Gastrocnemius medialis (tissue), 4 donors: ENCODE measurements at regions not wholly inside any gene's neighbourhood (a gene's known extent, or its start where the extent isn't known, plus 50 kb on each side); places are given as distances from the start of the nearest gene placed in this dataset.

Source experiments
- CTCF ChIP-seq, 5 experiments: fragments of 450-650 bp in 3 of 5; fragments of 200-600 bp in 2 of 5; sonication (generic) in 2 of 5; IDR thresholded peaks in 4 of 5; conservative IDR thresholded peaks in 1 of 5; 1 replicate in 4 of 5; 2 replicates in 1 of 5; pipeline ENCODE4 v1.5.1; 2016 to 2019; ENCODE audit warnings: antibody characterized with exemption in 5 of 5, mild to moderate bottlenecking in 3 of 5, moderate library complexity in 3 of 5
- POLR2A ChIP-seq, 2 donors: fragments of 450-650 bp; IDR thresholded peaks; one replicate each; pipeline ENCODE4 v1.6.1; 2017; ENCODE audit warnings: antibody characterized with exemption in 2 of 2, mild to moderate bottlenecking in 2 of 2, moderate library complexity in 2 of 2

- TF ChIP-seq POLR2A (IDR thresholded peaks at IDR 0.05), result no peak
- no peak for TF ChIP-seq CTCF (IDR thresholded peaks at IDR 0.05 in 4 of 5, conservative IDR thresholded peaks at IDR 0.05 in 1 of 5)
Measured at GRCh38 chr13:47801555-47801954, 199.5 kb downstream of the SUCLA2 start.
